HEK293 (cell line): ENCODE measurements at regions not wholly inside any gene's neighbourhood (a gene's known extent, or its start where the extent isn't known, plus 50 kb on each side); places are given as distances from the start of the nearest gene placed in this dataset.

ENCODE experiments used
- CTCF ChIP-seq: fragments of 450-650 bp; formaldehyde crosslinking; IDR thresholded peaks from 2 replicates; pipeline ENCODE4 v1.5.1; 2016; ENCODE audit warnings: missing biosample characterization, missing genetic modification characterization
- KLF17 ChIP-seq: fragments of 450-650 bp; formaldehyde crosslinking; IDR thresholded peaks from 2 replicates; pipeline ENCODE4 v1.5.1; 2016; ENCODE audit warnings: missing biosample characterization, missing genetic modification characterization
- MEIS1 ChIP-seq: sonication (generic); formaldehyde crosslinking; IDR thresholded peaks from 2 replicates; pipeline ENCODE4 v1.8.1; 2022; ENCODE audit warnings: missing genetic modification reagents, mild to moderate bottlenecking, borderline replicate concordance
- ZBTB49 ChIP-seq: fragments of 450-650 bp; formaldehyde crosslinking; IDR thresholded peaks from 2 replicates; pipeline ENCODE4 v1.5.1; 2016; ENCODE audit warnings: missing biosample characterization, missing genetic modification characterization, low read depth
- ZNF146 ChIP-seq: fragments of 450-650 bp; formaldehyde crosslinking; IDR thresholded peaks from 2 replicates; pipeline ENCODE4 v1.5.1; 2016; ENCODE audit warnings: missing biosample characterization, missing genetic modification characterization
- ZNF514 ChIP-seq: fragments of 450-650 bp; formaldehyde crosslinking; IDR thresholded peaks from 2 replicates; pipeline ENCODE4 v1.5.1; 2016; ENCODE audit warnings: missing biosample characterization, missing genetic modification characterization
- ZNF548 ChIP-seq: fragments of 450-650 bp; formaldehyde crosslinking; IDR thresholded peaks from 2 replicates; pipeline ENCODE4 v1.5.1; 2016; ENCODE audit warnings: missing biosample characterization, missing genetic modification characterization
- ZNF654 ChIP-seq: fragments of 450-650 bp; formaldehyde crosslinking; IDR thresholded peaks from 2 replicates; pipeline ENCODE4 v1.5.1; 2016; ENCODE audit warnings: low read depth, missing biosample characterization, missing genetic modification characterization

DNA sequence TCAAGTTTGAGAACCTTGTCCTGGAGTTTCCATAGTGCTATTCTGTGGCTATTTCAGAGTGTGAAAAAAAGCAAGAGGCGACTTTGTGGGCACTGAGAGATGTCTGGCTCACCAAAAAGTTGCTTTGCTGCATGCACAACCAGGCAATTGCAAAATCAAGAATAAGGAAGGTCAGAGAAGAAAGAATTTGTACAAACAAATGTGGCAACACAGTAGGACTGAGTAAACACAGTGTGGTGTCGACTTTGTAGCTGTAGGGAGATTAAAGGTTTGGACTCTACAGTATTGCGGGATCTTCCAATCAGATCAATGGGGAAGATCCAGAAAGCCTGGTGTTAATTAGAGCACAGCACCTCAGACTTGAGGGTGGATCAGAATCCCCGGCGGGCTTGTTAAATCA is 88.1 kb upstream of the PLPP4 start:
- TF ChIP-seq ZNF548 (tag by site-specific recombination), result no peak
- no peak for TF ChIP-seq MEIS1 (CRISPR knock-in tag)
- TF ChIP-seq CTCF (tag by site-specific recombination), result no peak
- no peak for TF ChIP-seq KLF17
- TF ChIP-seq ZNF146, result no peak
- TF ChIP-seq ZNF514 (tag by site-specific recombination), result no peak
- TF ChIP-seq ZNF654 (tag by site-specific recombination), result no peak
- no peak for TF ChIP-seq ZBTB49 (tag by site-specific recombination)
